ENCODE measurements at regions not wholly inside any gene's neighbourhood (a gene's known extent, or its start where the extent isn't known, plus 50 kb on each side); places are given as distances from the start of the nearest gene placed in this dataset.

- TF ChIP-seq POLR2AphosphoS5 (IDR thresholded peaks at IDR 0.05) (no peak), EP300 (IDR thresholded peaks at IDR 0.05) (no peak), POLR2A (IDR thresholded peaks at IDR 0.05; ENCODE audit: low read depth) (no peak), CTCF (IDR thresholded peaks at IDR 0.05) (no peak)
- Histone ChIP-seq H3K27ac (replicated peaks in 1 of 4) (no peak overlapping the region), H3K4me3 (no peak overlapping the region), H3K4me1 (no peaks in the 10 kb centered on the region), H3K27me3 (no peaks in the 10 kb centered on the region), H3K36me3 (no peaks in the 10 kb centered on the region), H3K9me3 (peaks cover 0 to 7% (median 0%) of the 10 kb centered on the region in 4 donors)
- WGBS, result 96% methylated on average over 2 of the region's 3 CpGs
- no peak for DNase-seq (ENCODE audit: extremely low spot score)
- intact Hi-C loops (cut with DNase I), result loop anchor here (10.0 kb wide), 1 partner anchor 50 kb away; no protein-coding TSS in a partner anchor
Observed at GRCh38 chr18:22634464-22634863, 216.7 kb upstream of the CTAGE1 start.

- TF ChIP-seq EP300 (IDR thresholded peaks at IDR 0.05) (no peak), POLR2AphosphoS5 (IDR thresholded peaks at IDR 0.05) (no peak), CTCF (IDR thresholded peaks at IDR 0.05) (no peak), POLR2A (IDR thresholded peaks at IDR 0.05; ENCODE audit: low read depth) (no peak)
- no peaks in the 10 kb centered on the region for H3K27me3 ChIP-seq
- WGBS, result 86% methylated on average over 1 of the region's 1 CpG
Observed at GRCh38 chr18:22637787-22638186, 220.1 kb upstream of the CTAGE1 start.

GRCh38 chr18:22639026-22639463, 221.3 kb upstream of the CTAGE1 start:
- Histone ChIP-seq H3K27ac (replicated peaks in 1 of 4) (no peak overlapping the region), H3K27me3 (no peaks in the 10 kb centered on the region), H3K4me3 (no peak overlapping the region), H3K36me3 (no peaks in the 10 kb centered on the region), H3K4me1 (no peaks in the 10 kb centered on the region), H3K9me3 (peaks cover 0 to 7% (median 0%) of the 10 kb centered on the region in 4 donors)
- DNase-seq (ENCODE audit: extremely low spot score), result no peak
- no peak for TF ChIP-seq EP300 (IDR thresholded peaks at IDR 0.05)
- TF ChIP-seq POLR2AphosphoS5 (IDR thresholded peaks at IDR 0.05), result no peak
- no peak for TF ChIP-seq POLR2A (IDR thresholded peaks at IDR 0.05; ENCODE audit: low read depth)
- TF ChIP-seq CTCF (IDR thresholded peaks at IDR 0.05), result no peak
- WGBS, result 24% methylated on average over 2 of the region's 2 CpGs
- intact Hi-C loops (cut with DNase I), result loop anchor here (10.0 kb wide), 1 partner anchor 54 kb away; no protein-coding TSS in a partner anchor

More at GRCh38 chr18:22637787-22638186, 220.1 kb upstream of the CTAGE1 start:
- Histone ChIP-seq H3K4me3 (no peak overlapping the region), H3K9me3 (peaks cover 0 to 7% (median 0%) of the 10 kb centered on the region in 4 donors), H3K36me3 (no peaks in the 10 kb centered on the region), H3K4me1 (no peaks in the 10 kb centered on the region), H3K27ac (replicated peaks in 1 of 4) (no peak overlapping the region)
- intact Hi-C loops (cut with DNase I), result loop anchor here (10.0 kb wide), 1 partner anchor 53 kb away; no protein-coding TSS in a partner anchor
- DNase-seq (ENCODE audit: extremely low spot score), result no peak

GRCh38 chr18:22639561-22639960, 221.8 kb upstream of the CTAGE1 start:
- no peak for DNase-seq (ENCODE audit: extremely low spot score)
- intact Hi-C loops (cut with DNase I), result loop anchor here (10.0 kb wide), 1 partner anchor 55 kb away; no protein-coding TSS in a partner anchor
- H3K4me1 ChIP-seq, result peaks cover 0 to 2% (median 2%) of the 10 kb centered on the region in 4 donors
- no peaks in the 10 kb centered on the region for H3K36me3 ChIP-seq
- 67% methylated on average over 10 of the region's 10 CpGs for WGBS
- TF ChIP-seq CTCF (IDR thresholded peaks at IDR 0.05) (no peak), POLR2A (IDR thresholded peaks at IDR 0.05; ENCODE audit: low read depth) (no peak), EP300 (IDR thresholded peaks at IDR 0.05) (no peak), POLR2AphosphoS5 (IDR thresholded peaks at IDR 0.05) (no peak)
- H3K4me3 ChIP-seq, result no peak overlapping the region
- H3K9me3 ChIP-seq, result peaks cover 0 to 7% (median 0%) of the 10 kb centered on the region in 4 donors
- H3K27ac ChIP-seq (replicated peaks in 1 of 4), result no peak overlapping the region
- no peaks in the 10 kb centered on the region for H3K27me3 ChIP-seq
